ENCODE measurements at regions not wholly inside any gene's neighbourhood (a gene's known extent, or its start where the extent isn't known, plus 50 kb on each side); places are given as distances from the start of the nearest gene placed in this dataset.

DNA sequence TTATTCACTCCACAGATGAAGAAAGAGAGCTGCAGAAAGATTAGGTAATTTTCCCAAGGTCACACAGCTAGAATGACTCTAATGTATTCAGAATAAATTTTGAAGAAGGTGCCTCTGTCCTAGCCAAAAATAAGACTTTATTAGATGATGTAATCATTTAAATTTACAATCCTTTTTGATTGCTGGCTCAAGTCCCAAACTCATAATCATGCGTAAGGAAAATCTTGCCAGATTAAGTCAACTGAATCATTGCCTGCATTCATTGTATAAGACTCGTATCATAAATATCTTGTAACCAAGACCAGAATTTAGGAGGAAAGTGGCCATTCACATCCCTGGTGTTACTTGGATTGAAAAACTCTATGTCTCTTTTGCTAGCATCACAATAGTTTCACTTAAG is 53.1 kb upstream of the STK39 start:
- no peak overlapping the region for H3K4me3 Mint-ChIP-seq (ENCODE audit: unreplicated experiment)
- DNase-seq (ENCODE audit: low spot score) = no peak
- H3K9me3 Mint-ChIP-seq (ENCODE audit: low read depth) = peaks cover 5% of the 10 kb centered on the region
- H3K4me1 Mint-ChIP-seq (ENCODE audit: low read depth) = peaks cover 5% of the 10 kb centered on the region
- peaks cover under 1% of the 10 kb centered on the region for H3K36me3 Mint-ChIP-seq (ENCODE audit: low read depth)
- TF ChIP-seq, protein P1, sequence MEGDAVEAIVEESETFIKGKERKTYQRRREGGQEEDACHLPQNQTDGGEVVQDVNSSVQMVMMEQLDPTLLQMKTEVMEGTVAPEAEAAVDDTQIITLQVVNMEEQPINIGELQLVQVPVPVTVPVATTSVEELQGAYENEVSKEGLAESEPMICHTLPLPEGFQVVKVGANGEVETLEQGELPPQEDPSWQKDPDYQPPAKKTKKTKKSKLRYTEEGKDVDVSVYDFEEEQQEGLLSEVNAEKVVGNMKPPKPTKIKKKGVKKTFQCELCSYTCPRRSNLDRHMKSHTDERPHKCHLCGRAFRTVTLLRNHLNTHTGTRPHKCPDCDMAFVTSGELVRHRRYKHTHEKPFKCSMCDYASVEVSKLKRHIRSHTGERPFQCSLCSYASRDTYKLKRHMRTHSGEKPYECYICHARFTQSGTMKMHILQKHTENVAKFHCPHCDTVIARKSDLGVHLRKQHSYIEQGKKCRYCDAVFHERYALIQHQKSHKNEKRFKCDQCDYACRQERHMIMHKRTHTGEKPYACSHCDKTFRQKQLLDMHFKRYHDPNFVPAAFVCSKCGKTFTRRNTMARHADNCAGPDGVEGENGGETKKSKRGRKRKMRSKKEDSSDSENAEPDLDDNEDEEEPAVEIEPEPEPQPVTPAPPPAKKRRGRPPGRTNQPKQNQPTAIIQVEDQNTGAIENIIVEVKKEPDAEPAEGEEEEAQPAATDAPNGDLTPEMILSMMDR (IDR thresholded peaks at IDR 0.05) = no peak
- H3K27me3 Mint-ChIP-seq (ENCODE audit: low read depth) = no peaks in the 10 kb centered on the region
- no peak overlapping the region for H3K27ac Mint-ChIP-seq (ENCODE audit: unreplicated experiment)

DNA sequence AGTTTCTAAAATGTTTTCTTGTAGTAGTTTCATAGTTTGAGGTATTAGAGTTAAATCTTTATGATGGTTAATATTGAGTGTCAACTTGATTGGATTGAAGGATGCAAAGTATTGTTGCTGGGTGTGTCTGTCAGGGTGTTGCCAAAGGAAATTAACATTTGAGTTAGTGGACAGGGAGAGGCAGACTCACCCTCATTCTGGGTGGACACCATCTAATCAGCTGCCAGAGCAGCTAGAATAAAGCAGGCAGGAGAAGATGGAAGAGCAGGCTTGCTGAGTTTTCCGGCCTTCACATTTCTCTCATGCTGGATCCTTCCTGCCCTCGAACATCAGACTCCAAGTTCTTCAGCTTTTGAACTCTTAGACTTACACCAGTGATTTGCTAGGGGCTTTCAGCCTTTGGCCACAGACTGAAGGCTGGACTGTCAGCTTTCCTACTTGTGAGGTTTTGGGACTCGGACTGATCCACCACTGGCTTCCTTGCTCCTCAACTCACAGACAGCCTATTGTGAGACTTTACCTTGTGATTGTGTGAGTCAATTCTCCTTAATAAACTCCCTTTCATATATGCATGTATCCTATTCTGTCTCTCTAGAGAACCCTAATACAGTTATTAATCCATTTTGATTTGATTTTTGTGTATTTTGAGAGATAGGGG is 56.8 kb upstream of the STK39 start:
- Mint-ChIP-seq H3K27me3 (ENCODE audit: low read depth) (no peaks in the 10 kb centered on the region), H3K4me1 (ENCODE audit: low read depth) (no peaks in the 10 kb centered on the region), H3K4me3 (ENCODE audit: unreplicated experiment) (no peak overlapping the region), H3K36me3 (ENCODE audit: low read depth) (peaks cover 10% of the 10 kb centered on the region), H3K27ac (ENCODE audit: unreplicated experiment) (no peak overlapping the region), H3K9me3 (ENCODE audit: low read depth) (peaks cover 31% of the 10 kb centered on the region)
- no peak for DNase-seq (ENCODE audit: low spot score)
- TF ChIP-seq, protein P1 (IDR thresholded peaks at IDR 0.05) = no peak

- no peak overlapping the region for H3K27ac Mint-ChIP-seq (ENCODE audit: unreplicated experiment)
- peaks cover 17% of the 10 kb centered on the region for H3K4me1 Mint-ChIP-seq (ENCODE audit: low read depth)
- TF ChIP-seq, protein P1 (IDR thresholded peaks at IDR 0.05) = no peak
- H3K9me3 Mint-ChIP-seq (ENCODE audit: low read depth) = peaks cover 35% of the 10 kb centered on the region
- peaks cover 10% of the 10 kb centered on the region for H3K36me3 Mint-ChIP-seq (ENCODE audit: low read depth)
- no peaks in the 10 kb centered on the region for H3K27me3 Mint-ChIP-seq (ENCODE audit: low read depth)
- no peak overlapping the region for H3K4me3 Mint-ChIP-seq (ENCODE audit: unreplicated experiment)
- DNase-seq (ENCODE audit: low spot score) = no peak
Measured at GRCh38 chr2:168307379-168307778, 60.0 kb upstream of the STK39 start.

DNA sequence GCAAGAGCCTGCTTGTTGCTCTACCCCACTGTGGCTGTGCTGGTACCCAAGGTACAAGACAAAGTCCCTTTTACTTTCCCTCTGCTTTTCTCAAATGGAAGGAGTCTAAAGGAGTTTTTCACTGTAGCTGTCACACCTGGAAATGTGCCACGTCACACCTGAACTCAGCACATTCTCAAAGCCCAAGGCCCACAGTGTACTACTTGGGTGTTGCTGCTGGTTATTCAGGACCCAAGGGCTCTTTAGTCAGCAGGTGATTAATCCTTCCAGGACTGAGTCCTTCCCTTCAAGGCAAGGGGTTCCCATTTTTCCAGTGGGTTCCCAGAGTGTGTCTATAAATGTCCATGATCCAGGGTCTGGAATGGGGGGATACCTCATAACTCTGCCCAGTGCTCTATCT is 63.2 kb upstream of the STK39 start:
- no peaks in the 10 kb centered on the region for H3K27me3 Mint-ChIP-seq (ENCODE audit: low read depth)
- H3K4me1 Mint-ChIP-seq (ENCODE audit: low read depth) = peaks cover 40% of the 10 kb centered on the region
- TF ChIP-seq, protein P1 (IDR thresholded peaks at IDR 0.05) = no peak
- no peak overlapping the region for H3K27ac Mint-ChIP-seq (ENCODE audit: unreplicated experiment)
- DNase-seq (ENCODE audit: low spot score) = no peak
- no peak overlapping the region for H3K4me3 Mint-ChIP-seq (ENCODE audit: unreplicated experiment)
- H3K36me3 Mint-ChIP-seq (ENCODE audit: low read depth) = peaks cover 9% of the 10 kb centered on the region
- peaks cover 32% of the 10 kb centered on the region for H3K9me3 Mint-ChIP-seq (ENCODE audit: low read depth)

DNA sequence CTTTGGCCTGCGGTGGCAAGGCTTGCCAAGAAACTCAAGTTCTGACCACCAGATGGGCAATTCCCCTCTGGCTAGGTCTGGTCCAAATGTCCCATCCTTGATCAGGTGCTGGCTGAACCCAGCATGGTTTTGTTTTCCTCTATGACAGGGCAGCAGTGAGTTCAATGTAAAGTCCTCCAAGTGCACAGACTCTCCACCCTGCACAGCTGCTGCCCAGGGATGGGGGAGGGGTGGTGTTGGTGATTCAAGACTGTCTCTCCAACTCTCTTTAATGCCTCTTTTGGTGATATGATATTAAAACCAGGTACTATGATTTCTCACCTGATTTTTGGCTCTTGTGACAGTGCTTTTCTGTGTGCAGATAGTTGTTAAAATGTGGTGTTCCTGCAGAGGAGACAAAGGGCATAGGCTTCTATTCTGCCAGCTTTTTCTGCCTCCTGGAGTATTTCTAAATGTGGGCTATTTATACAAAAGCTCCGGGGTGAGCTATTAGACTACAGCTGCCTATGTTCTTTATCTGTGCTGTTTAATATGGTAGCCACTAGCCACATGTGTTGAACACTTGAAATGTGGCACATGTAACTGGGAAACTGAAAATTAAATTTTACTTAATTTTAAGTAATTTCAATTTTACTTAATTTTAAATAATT is 64.0 kb upstream of the STK39 start:
- Mint-ChIP-seq H3K27me3 (ENCODE audit: low read depth) (no peaks in the 10 kb centered on the region), H3K4me3 (ENCODE audit: unreplicated experiment) (no peak overlapping the region), H3K9me3 (ENCODE audit: low read depth) (peaks cover 25% of the 10 kb centered on the region), H3K27ac (ENCODE audit: unreplicated experiment) (peak overlapping the region; percentile 72), H3K4me1 (ENCODE audit: low read depth) (peaks cover 48% of the 10 kb centered on the region), H3K36me3 (ENCODE audit: low read depth) (peaks cover 9% of the 10 kb centered on the region)
- DNase-seq (ENCODE audit: low spot score) = no peak
- TF ChIP-seq, protein P1 (IDR thresholded peaks at IDR 0.05) = peak; percentile 5
